Testis (tissue), 2 donors: ENCODE measurements at regions not wholly inside any gene's neighbourhood (a gene's known extent, or its start where the extent isn't known, plus 50 kb on each side); places are given as distances from the start of the nearest gene placed in this dataset.

ENCODE experiments used
- CTCF ChIP-seq, 3 experiments: fragments of 450-650 bp in 2 of 3; fragments of 200-600 bp in 1 of 3; sonication (generic) in 1 of 3; IDR thresholded peaks; one replicate each; pipeline ENCODE4 v1.5.1; 2016 to 2019; ENCODE audit warnings: antibody characterized with exemption in 3 of 3, mild to moderate bottlenecking in 2 of 3, moderate library complexity in 1 of 3
- POLR2A ChIP-seq: fragments of 450-650 bp; IDR thresholded peaks from one replicate; pipeline ENCODE4 v1.6.1; 2017; ENCODE audit warnings: antibody characterized with exemption, mild to moderate bottlenecking, moderate library complexity

- no peak for TF ChIP-seq CTCF (IDR thresholded peaks at IDR 0.05)
- TF ChIP-seq POLR2A, result no peak
These were observed 437.7 kb upstream of the KLF4 start for GRCh38 chr9:107927276-107927675.
